ENCODE measurements at regions not wholly inside any gene's neighbourhood (a gene's known extent, or its start where the extent isn't known, plus 50 kb on each side); places are given as distances from the start of the nearest gene placed in this dataset.
A peak's percentile ranks its signal among the peaks of the same experiment; 100 is the strongest.

GRCh38 chr5:57754616-57755015 lies 272.0 kb upstream of the ACTBL2 start:
- no peak for DNase-seq (ENCODE audit: low read depth, low spot score)

- no peak for DNase-seq (ENCODE audit: low read depth, low spot score)
Observed at GRCh38 chr5:57753446-57753845, 270.8 kb upstream of the ACTBL2 start.

- DNase-seq (ENCODE audit: low read depth, low spot score), result no peak
Observed at GRCh38 chr5:57751710-57752109, 269.1 kb upstream of the ACTBL2 start.

GRCh38 chr5:57750891-57751290 lies 268.3 kb upstream of the ACTBL2 start:
- no peak for DNase-seq (ENCODE audit: low read depth, low spot score)

GRCh38 chr5:57750282-57750681 lies 267.7 kb upstream of the ACTBL2 start:
- no peak for DNase-seq (ENCODE audit: low read depth, low spot score)

GRCh38 chr5:57749396-57749795 lies 266.8 kb upstream of the ACTBL2 start:
- no peak for DNase-seq (ENCODE audit: low read depth, low spot score)

- no peak for DNase-seq (ENCODE audit: low read depth, low spot score)
Observed at GRCh38 chr5:57745700-57746651, 263.4 kb upstream of the ACTBL2 start.

GRCh38 chr5:57745029-57745428 lies 262.4 kb upstream of the ACTBL2 start:
- DNase-seq (ENCODE audit: low read depth, low spot score), result no peak

GRCh38 chr5:57741336-57741735 lies 258.7 kb upstream of the ACTBL2 start:
- DNase-seq (ENCODE audit: low read depth, low spot score), result no peak

- DNase-seq (ENCODE audit: low read depth, low spot score), result no peak
Observed at GRCh38 chr5:57738787-57739186, 256.2 kb upstream of the ACTBL2 start.

- no peak for DNase-seq (ENCODE audit: low read depth, low spot score)
Observed at GRCh38 chr5:57738301-57738700, 255.7 kb upstream of the ACTBL2 start.

GRCh38 chr5:57736716-57737115 lies 254.1 kb upstream of the ACTBL2 start:
- no peak for DNase-seq (ENCODE audit: low read depth, low spot score)

GRCh38 chr5:57735279-57736153 lies 252.9 kb upstream of the ACTBL2 start:
- DNase-seq (ENCODE audit: low read depth, low spot score), result peak; percentile 22

- DNase-seq (ENCODE audit: low read depth, low spot score), result no peak
Observed at GRCh38 chr5:57734296-57734695, 251.7 kb upstream of the ACTBL2 start.

GRCh38 chr5:57727591-57727990 lies 245.0 kb upstream of the ACTBL2 start:
- no peak for DNase-seq (ENCODE audit: low read depth, low spot score)

- DNase-seq (ENCODE audit: low read depth, low spot score), result no peak
Observed at GRCh38 chr5:57725658-57726504, 243.3 kb upstream of the ACTBL2 start.

- DNase-seq (ENCODE audit: low read depth, low spot score), result no peak
Observed at GRCh38 chr5:57724836-57725235, 242.2 kb upstream of the ACTBL2 start.

- no peak for DNase-seq (ENCODE audit: low read depth, low spot score)
Observed at GRCh38 chr5:57721226-57721625, 238.6 kb upstream of the ACTBL2 start.

- no peak for DNase-seq (ENCODE audit: low read depth, low spot score)
Observed at GRCh38 chr5:57720656-57721055, 238.0 kb upstream of the ACTBL2 start.

- no peak for DNase-seq (ENCODE audit: low read depth, low spot score)
Observed at GRCh38 chr5:57719216-57719615, 236.6 kb upstream of the ACTBL2 start.

- DNase-seq (ENCODE audit: low read depth, low spot score), result no peak
Observed at GRCh38 chr5:57718155-57718554, 235.5 kb upstream of the ACTBL2 start.

GRCh38 chr5:57717555-57717954 lies 234.9 kb upstream of the ACTBL2 start:
- no peak for DNase-seq (ENCODE audit: low read depth, low spot score)

Data from ELF-1 (cell line).